ENCODE measurements at regions not wholly inside any gene's neighbourhood (a gene's known extent, or its start where the extent isn't known, plus 50 kb on each side); places are given as distances from the start of the nearest gene placed in this dataset.

DNA sequence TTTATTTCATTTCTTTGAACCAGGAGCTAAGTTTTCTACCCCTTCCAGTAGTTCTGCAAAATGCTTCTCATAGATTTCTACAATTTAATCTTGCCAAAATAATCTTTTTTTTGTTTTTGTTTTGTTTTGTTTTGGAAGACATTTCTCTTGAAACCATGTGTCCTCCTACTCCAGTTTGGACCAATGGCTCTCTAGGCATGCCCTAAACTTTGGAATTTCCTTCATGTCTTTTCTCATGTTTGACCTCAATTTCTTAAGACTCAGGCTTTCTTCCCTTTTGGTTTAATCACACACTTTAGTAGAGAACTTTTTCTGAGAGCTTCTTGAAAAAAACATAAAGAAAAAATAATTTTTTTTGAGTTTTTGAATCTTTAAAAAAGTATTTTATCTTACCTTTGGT is 173.8 kb downstream of the GJA1 start:
- Histone ChIP-seq H3K36me3 (ENCODE audit: insufficient read depth) (no peaks in the 10 kb centered on the region), H3K4me2 (no peak overlapping the region), H3K4me3 (IDR thresholded peaks at IDR 0.05; ENCODE audit: insufficient read depth, low read depth, low read length) (no peak overlapping the region), H3K4me1 (ENCODE audit: low read depth, poor library complexity, severe bottlenecking) (no peaks in the 10 kb centered on the region), H3K27me3 (ENCODE audit: insufficient read depth, low read depth) (no peaks in the 10 kb centered on the region), H2AFZ (ENCODE audit: low read depth) (no peak overlapping the region), H3K9ac (no peak overlapping the region), H3K27ac (no peak overlapping the region), H4K20me1 (ENCODE audit: insufficient read depth) (no peaks in the 10 kb centered on the region), H3K79me2 (ENCODE audit: insufficient read depth, low read depth) (no peaks in the 10 kb centered on the region)
- TF ChIP-seq, protein P1, sequence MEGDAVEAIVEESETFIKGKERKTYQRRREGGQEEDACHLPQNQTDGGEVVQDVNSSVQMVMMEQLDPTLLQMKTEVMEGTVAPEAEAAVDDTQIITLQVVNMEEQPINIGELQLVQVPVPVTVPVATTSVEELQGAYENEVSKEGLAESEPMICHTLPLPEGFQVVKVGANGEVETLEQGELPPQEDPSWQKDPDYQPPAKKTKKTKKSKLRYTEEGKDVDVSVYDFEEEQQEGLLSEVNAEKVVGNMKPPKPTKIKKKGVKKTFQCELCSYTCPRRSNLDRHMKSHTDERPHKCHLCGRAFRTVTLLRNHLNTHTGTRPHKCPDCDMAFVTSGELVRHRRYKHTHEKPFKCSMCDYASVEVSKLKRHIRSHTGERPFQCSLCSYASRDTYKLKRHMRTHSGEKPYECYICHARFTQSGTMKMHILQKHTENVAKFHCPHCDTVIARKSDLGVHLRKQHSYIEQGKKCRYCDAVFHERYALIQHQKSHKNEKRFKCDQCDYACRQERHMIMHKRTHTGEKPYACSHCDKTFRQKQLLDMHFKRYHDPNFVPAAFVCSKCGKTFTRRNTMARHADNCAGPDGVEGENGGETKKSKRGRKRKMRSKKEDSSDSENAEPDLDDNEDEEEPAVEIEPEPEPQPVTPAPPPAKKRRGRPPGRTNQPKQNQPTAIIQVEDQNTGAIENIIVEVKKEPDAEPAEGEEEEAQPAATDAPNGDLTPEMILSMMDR (conservative IDR thresholded peaks at IDR 0.05; ENCODE audit: low read depth, low read length) = no peak

DNA sequence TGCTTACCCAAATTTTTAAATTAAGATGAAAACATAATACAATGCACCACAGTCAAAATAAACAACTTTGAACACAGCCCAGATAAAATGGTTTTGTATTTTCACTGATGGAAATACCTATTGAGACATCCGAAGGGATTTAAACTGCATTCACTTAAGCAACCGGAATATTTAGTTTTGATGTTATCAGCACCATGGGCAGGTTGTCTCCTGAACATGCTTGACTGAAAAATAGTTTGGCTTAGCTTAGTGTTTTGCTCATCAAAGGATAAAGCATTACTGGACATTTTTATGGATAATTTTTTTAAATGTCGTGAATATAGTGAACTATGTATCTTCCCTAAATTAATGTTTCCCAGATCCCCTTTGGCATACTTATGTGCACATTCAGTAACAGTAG is 177.5 kb downstream of the GJA1 start:
- Histone ChIP-seq H3K27ac (no peak overlapping the region), H3K79me2 (ENCODE audit: insufficient read depth, low read depth) (no peaks in the 10 kb centered on the region), H3K4me3 (IDR thresholded peaks at IDR 0.05; ENCODE audit: insufficient read depth, low read depth, low read length) (no peak overlapping the region), H3K9ac (no peak overlapping the region), H4K20me1 (ENCODE audit: insufficient read depth) (no peaks in the 10 kb centered on the region), H3K27me3 (ENCODE audit: insufficient read depth, low read depth) (no peaks in the 10 kb centered on the region), H2AFZ (ENCODE audit: low read depth) (no peak overlapping the region), H3K36me3 (ENCODE audit: insufficient read depth) (no peaks in the 10 kb centered on the region), H3K4me1 (ENCODE audit: low read depth, poor library complexity, severe bottlenecking) (no peaks in the 10 kb centered on the region), H3K4me2 (no peak overlapping the region)
- TF ChIP-seq, protein P1 (conservative IDR thresholded peaks at IDR 0.05; ENCODE audit: low read depth, low read length) = no peak

DNA sequence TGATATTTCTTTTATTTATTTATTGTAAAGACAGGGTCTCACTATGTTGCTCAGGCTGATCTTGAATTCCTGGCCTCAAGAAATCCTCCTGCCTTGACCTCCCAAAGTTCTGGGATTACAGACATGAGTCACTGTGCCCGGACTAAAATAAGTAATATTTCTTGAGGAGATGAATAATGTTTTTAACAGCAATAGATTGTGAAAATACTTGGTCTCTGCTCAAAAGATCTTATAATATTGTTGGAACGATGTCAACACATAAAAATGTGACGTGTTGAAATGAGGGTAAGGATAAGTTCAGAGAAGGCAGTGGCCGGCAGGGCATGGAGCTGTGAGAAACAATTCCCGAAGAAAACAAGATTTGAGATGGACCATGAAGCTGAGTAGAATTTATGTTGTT is 178.7 kb downstream of the GJA1 start:
- Histone ChIP-seq H3K27me3 (ENCODE audit: insufficient read depth, low read depth) (no peaks in the 10 kb centered on the region), H3K36me3 (ENCODE audit: insufficient read depth) (no peaks in the 10 kb centered on the region), H3K9ac (no peak overlapping the region), H4K20me1 (ENCODE audit: insufficient read depth) (no peaks in the 10 kb centered on the region), H3K79me2 (ENCODE audit: insufficient read depth, low read depth) (no peaks in the 10 kb centered on the region), H3K4me1 (ENCODE audit: low read depth, poor library complexity, severe bottlenecking) (no peaks in the 10 kb centered on the region), H3K4me3 (IDR thresholded peaks at IDR 0.05; ENCODE audit: insufficient read depth, low read depth, low read length) (no peak overlapping the region), H3K27ac (no peak overlapping the region), H3K4me2 (no peak overlapping the region), H2AFZ (ENCODE audit: low read depth) (no peak overlapping the region)
- TF ChIP-seq, protein P1 (conservative IDR thresholded peaks at IDR 0.05; ENCODE audit: low read depth, low read length) = no peak

DNA sequence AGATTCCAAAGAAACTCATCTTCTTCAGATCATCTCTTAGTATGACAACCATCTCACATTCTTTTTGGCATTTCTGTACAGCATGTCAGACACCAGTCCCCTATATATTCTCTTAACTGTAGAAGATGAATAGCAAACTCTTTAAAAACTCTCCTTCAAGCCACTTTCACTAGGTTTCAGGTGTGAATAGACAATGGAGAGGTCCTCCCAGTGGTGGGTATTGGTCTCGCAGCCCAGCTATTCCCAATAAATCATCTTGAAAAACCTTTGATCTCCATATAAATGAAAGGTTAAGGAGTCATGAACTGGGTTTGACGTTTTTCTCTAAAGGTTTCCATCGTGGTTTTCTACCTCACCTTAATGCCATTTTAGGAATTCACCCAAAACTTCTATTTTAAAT is 180.0 kb downstream of the GJA1 start:
- no peaks in the 10 kb centered on the region for H3K79me2 ChIP-seq (ENCODE audit: insufficient read depth, low read depth)
- H3K36me3 ChIP-seq (ENCODE audit: insufficient read depth) = no peaks in the 10 kb centered on the region
- H3K9ac ChIP-seq = no peak overlapping the region
- H3K4me2 ChIP-seq = no peak overlapping the region
- no peak overlapping the region for H2AFZ ChIP-seq (ENCODE audit: low read depth)
- H3K4me3 ChIP-seq (IDR thresholded peaks at IDR 0.05; ENCODE audit: insufficient read depth, low read depth, low read length) = no peak overlapping the region
- TF ChIP-seq, protein P1 (conservative IDR thresholded peaks at IDR 0.05; ENCODE audit: low read depth, low read length) = no peak
- H3K27ac ChIP-seq = no peak overlapping the region
- H4K20me1 ChIP-seq (ENCODE audit: insufficient read depth) = no peaks in the 10 kb centered on the region
- no peaks in the 10 kb centered on the region for H3K27me3 ChIP-seq (ENCODE audit: insufficient read depth, low read depth)
- no peaks in the 10 kb centered on the region for H3K4me1 ChIP-seq (ENCODE audit: low read depth, poor library complexity, severe bottlenecking)

DNA sequence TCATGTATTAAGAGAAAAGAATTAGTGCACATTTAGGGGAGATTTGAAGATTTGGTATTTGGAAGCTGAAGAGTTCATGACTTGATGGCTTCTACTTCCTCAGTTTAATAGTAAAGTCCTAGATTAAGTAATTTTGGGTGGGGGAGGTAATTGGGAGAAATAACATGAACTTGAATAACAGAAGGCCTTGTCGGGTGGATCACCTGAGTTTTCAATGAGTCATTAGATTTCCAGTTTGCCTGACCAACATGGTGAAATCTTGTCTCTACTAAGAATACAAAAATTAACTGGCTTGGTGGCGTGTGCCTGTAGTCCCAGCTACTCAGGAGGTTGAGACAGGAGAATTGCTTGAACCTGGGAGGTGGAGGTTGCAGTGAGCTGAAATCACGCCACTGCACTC is 181.0 kb downstream of the GJA1 start:
- Histone ChIP-seq H3K36me3 (ENCODE audit: insufficient read depth) (no peaks in the 10 kb centered on the region), H3K27me3 (ENCODE audit: insufficient read depth, low read depth) (no peaks in the 10 kb centered on the region), H3K4me2 (no peak overlapping the region), H4K20me1 (ENCODE audit: insufficient read depth) (no peaks in the 10 kb centered on the region), H2AFZ (ENCODE audit: low read depth) (no peak overlapping the region), H3K79me2 (ENCODE audit: insufficient read depth, low read depth) (no peaks in the 10 kb centered on the region), H3K4me1 (ENCODE audit: low read depth, poor library complexity, severe bottlenecking) (no peaks in the 10 kb centered on the region), H3K9ac (no peak overlapping the region), H3K4me3 (IDR thresholded peaks at IDR 0.05; ENCODE audit: insufficient read depth, low read depth, low read length) (no peak overlapping the region), H3K27ac (no peak overlapping the region)
- TF ChIP-seq, protein P1 (conservative IDR thresholded peaks at IDR 0.05; ENCODE audit: low read depth, low read length) = no peak
